Right ventricle myocardium inferior (tissue), 1 donor: ENCODE measurements at regions not wholly inside any gene's neighbourhood (a gene's known extent, or its start where the extent isn't known, plus 50 kb on each side); places are given as distances from the start of the nearest gene placed in this dataset.
"Not testable (repeated sequence)": the region's sequence is repeated elsewhere in the genome, so short reads cannot be mapped to it uniquely, and the experiment has no call there.

Source experiments
- ATAC-seq: fragments of 200-7000 bp; cut with Tn5 transposase; one replicate; pipeline ENCODE4 v1.9.1; 2020; ENCODE audit warnings: mild to moderate bottlenecking, moderate library complexity
- DNase-seq: peaks from one replicate; pipeline ENCODE4 v3.0.0; 2021; ENCODE audit errors: missing footprints
- intact Hi-C: fragments of 100-400 bp; cut with DNase I; formaldehyde crosslinking; loops from one replicate; pipeline ENCODE4 v1.11.0; 2022
- donor health status: DM: no; HTN: yes; CAD: no; lungs with severe emphysema.

DNA sequence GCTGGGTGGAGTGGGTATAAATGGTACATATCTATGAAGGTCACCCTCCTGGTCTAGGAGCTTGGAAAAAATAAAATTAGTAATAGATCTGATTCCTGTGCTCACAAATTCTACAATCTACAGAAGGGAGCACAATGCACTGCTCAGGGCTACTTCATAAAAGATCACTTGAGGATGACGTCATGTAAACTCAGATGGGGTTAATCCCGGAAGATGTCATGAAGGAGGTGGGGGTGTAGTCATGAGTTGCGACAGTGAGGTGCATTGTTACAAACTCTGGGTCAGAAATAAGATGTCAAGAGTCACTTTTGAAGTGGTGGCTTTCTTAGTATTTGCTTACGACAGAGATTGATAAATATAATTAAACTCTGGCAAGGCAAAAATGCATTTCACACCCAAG, 68.2 kb downstream of the LHX9 start:
- DNase-seq (no peak), ATAC-seq (no peak)
- intact Hi-C loops: no loop called here

DNA sequence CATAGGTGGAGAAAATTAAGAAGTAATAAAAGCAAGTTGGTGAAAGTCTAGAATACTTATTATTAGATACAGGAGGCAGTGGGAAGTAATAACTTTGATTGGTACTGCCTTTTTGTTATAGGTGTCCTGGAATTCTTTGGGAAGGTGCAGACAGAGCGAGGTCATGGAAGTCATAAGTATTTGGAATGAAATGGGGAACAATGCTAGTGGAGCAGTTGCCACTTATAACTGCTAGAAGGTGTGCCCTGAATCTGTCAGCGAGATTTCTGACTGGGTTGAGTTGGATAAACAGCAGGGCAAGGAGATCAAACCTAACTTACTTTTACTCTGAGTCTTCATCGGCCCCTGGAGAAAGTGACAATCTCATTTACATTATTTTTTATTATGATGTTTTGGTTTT, 69.6 kb downstream of the LHX9 start:
- intact Hi-C loops: no loop called here
- ATAC-seq: peak; percentile 87
- DNase-seq: no peak

DNA sequence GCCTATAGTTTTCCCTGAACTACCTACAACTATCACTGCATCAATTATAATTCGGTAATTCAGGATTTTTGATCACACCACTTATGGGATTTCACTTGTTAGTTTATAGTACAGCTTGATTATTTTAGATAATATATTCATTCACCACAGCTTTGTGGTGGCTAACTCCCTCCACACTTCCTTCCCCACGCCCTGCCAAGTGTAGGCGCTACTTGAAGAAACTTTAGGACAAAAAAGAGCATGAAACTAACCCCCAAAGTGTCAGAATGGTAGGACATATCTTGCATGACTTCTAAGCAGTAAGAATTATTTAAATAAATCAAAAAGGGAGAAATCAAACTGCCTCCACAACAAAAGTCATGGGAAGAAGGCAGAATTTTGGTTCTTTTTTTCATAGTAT, 70.1 kb downstream of the LHX9 start:
- DNase-seq: no peak
- no peak for ATAC-seq
- intact Hi-C loops: no loop called here

- DNase-seq, ATAC-seq, intact Hi-C loops: not testable (repeated sequence)
Measured at GRCh38 chr1:197988581-197988980, 71.4 kb downstream of the LHX9 start.

DNA sequence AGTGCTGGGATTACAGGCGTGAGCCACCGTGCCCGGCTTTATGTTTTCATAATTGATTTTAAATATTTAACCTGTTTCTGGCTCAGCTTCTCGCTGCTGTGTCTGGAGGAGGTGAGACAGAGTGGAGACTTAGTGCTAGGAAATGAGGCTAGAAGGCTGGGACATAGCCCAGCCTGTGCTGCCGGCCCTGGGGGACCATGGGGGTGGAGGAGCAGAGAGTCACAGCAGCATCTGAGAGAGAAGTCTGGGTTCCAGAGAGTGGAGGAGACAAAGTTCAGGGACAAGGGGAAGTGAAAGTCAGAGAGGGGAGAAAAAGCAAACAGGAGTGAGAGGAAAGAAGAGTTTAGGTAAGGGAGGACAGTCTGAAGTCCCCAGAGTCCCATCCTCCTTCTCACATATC, 71.9 kb downstream of the LHX9 start:
- ATAC-seq: no peak
- intact Hi-C loops: no loop called here
- DNase-seq: no peak

- ATAC-seq: no peak
- intact Hi-C loops: no loop called here
- DNase-seq: no peak
Measured at GRCh38 chr1:197991594-197991993, 74.4 kb downstream of the LHX9 start.

DNA sequence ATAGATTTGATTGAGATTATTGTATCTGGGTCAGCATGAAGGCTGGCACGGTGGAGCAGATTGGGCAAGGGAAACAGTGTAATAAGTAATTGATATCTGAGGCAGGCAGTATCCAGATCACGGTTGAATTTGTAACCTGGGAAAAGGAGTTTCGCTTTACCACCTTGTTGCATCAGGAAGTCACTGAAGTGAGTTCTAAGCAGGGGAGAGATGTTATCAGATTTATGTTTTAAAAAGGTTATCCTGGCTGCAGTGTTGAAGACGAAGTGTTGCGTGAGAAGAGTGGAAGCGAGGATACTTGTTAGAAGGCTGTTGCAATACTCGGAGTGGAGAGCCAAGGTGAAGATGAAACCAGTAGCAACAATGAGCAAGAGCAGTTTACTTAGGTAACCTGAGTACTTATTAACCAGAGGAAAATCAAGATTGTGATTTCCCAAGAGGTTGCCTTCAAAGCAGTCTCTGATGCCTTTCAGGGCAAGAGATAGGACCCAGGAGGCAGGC, 77.8 kb downstream of the LHX9 start:
- DNase-seq (no peak), ATAC-seq (no peak)
- intact Hi-C loops: no loop called here

DNA sequence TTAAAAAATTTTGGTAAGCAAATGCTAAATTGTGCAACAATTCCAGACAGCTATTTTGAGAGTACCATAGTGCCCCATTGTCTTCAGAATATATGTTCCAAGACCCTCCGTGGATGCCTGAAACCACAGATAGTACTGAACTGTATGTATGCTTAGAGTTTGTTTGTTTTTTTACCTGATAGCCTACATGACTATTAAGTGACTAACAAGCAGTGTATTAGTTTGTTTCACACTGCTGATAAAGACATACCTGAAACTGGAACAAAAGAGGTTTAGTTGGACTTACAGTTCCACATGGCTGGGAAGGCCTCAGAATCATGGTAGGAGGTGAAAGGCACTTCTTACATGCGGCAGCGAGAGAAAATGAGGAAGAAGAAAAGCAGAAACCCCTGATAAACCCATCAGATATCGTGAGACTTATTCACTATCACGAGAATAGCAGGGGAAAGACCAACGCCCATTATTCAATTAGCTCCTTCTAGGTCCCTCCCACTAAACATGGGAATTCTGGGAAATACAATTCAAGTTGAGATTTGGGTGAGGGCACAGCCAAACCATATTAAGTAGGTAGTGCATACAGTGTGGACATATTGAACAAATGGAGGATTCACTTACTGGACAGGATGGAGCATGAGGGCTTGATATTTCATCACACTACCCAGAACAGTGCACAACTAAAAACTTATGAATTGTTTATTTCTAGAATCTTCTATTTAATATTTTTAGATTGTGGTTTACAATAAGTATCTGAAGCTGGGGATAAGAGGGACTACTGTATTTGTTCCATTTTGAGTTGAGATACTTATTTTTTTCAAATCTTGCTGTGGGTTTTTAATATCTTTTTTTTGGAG, 78.5 kb downstream of the LHX9 start:
- no peak for DNase-seq
- ATAC-seq: no peak
- intact Hi-C loops: no loop called here

GRCh38 chr1:197996259-197996512, 79.0 kb downstream of the LHX9 start:
- ATAC-seq, DNase-seq, intact Hi-C loops: not testable (repeated sequence)

- ATAC-seq (no peak), DNase-seq (no peak)
Measured at GRCh38 chr1:197998110-197998509, 80.9 kb downstream of the LHX9 start.

GRCh38 chr1:198001776-198002408, 84.7 kb downstream of the LHX9 start:
- intact Hi-C loops: no loop called here
- DNase-seq (no peak), ATAC-seq (no peak)

More at GRCh38 chr1:197998110-197998509, 80.9 kb downstream of the LHX9 start:
- intact Hi-C loops: no loop called here

GRCh38 chr1:198003468-198003867, 86.3 kb downstream of the LHX9 start:
- ATAC-seq (no peak), DNase-seq (no peak)
- intact Hi-C loops: no loop called here

- DNase-seq (no peak), ATAC-seq (no peak)
- intact Hi-C loops: no loop called here
Measured at GRCh38 chr1:198007011-198007410, 89.8 kb downstream of the LHX9 start.

- ATAC-seq (no peak), DNase-seq (no peak)
- intact Hi-C loops: no loop called here
Measured at GRCh38 chr1:198007687-198008607, 90.8 kb downstream of the LHX9 start.

- intact Hi-C loops: no loop called here
- no peak for ATAC-seq
- no peak for DNase-seq
Measured at GRCh38 chr1:198014355-198014754, 97.2 kb downstream of the LHX9 start.

DNA sequence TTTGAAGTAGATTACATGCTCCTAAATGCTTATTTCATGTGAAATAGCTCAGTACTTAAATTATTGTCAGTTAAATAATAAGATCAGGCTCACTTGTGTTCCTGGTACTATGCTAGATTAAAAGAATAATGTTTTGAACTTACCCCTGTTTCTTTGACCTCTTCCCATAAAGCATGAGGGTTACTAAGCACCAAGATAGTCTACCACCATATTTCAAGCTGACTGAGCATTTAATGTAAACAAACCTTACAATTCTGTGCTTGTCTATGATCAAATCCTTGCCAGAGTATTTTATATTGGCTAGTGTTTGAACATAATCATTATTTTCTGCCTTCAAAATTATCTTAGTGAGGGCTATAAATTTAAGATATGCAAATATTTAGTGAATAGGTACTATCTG, 98.1 kb downstream of the LHX9 start:
- no peak for DNase-seq

GRCh38 chr1:198018529-198018928, 101.4 kb downstream of the LHX9 start:
- ATAC-seq (no peak), DNase-seq (no peak)
- intact Hi-C loops: no loop called here

More for the DNA sequence above, 98.1 kb downstream of the LHX9 start:
- intact Hi-C loops: no loop called here
- ATAC-seq: no peak

DNA sequence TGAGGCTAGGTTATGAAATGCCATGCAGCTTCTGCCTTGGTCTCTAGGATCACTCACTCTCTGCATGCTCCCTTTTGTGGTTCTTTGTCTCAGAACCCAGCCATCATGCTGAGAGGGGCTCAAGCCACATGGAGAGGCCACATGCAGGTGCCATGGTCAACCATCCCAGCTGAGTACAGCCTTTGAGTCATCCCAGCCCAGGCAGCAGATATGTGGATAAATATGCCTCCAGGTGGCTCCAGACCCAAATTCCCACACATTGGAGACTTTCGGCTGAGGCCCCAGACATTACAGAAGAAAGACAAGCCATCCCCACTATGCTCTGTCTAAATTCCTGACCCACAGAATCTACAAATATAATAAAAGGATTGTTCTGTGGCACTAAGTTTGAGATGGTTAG, 102.0 kb downstream of the LHX9 start:
- intact Hi-C loops: no loop called here
- ATAC-seq: no peak
- DNase-seq: no peak

DNA sequence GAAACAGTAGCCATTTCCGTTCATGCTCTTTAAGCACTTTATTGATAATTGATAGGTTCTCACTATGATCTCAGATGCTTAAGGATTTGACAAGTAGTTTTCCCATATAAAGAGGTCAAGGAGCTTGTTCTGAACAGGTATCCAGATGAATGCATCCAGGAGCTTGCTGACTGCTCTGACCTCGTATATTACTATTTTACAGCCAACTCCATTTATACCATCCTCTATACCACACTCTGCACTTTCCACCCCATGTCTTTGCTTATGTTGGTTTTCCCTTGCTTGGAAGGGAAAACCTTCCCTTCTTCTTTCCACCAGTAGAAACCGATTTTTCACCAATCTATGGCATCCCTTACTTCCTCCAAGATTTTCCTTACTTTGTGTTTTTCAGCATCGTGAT, 107.2 kb downstream of the LHX9 start:
- no peak for ATAC-seq
- no peak for DNase-seq
- intact Hi-C loops: no loop called here

DNA sequence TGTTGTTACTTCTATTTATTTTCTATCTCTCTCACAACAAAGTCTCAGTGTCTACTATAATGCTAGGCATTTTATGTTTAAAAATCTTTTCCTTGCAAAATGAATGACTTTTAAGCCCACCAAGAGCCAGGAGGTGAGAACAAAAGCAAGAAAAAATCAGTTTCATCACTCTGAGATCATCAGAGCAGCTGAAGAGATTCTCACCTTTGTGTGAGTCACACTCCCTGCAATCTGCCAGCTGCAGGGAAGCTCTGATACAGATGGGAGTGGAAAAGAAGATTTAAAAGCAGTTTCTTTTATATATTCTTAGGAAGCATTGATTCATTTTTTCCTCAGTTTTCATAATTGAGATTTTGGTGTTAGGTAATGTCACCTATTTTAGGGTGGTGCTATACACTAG, 107.6 kb downstream of the LHX9 start:
- no peak for ATAC-seq
- intact Hi-C loops: no loop called here
- no peak for DNase-seq
